K562 (cell line): ENCODE measurements at regions not wholly inside any gene's neighbourhood (a gene's known extent, or its start where the extent isn't known, plus 50 kb on each side); places are given as distances from the start of the nearest gene placed in this dataset.

Experiments
- ATAC-seq: fragments of 200-7000 bp; cut with Tn5 transposase; 3 replicates; pipeline ENCODE4 v1.9.1; 2020; ENCODE audit warnings: moderate library complexity
- BruUV-seq: library from RNA; stranded (reverse); fragments of 400-500 nt; replicated peaks from 2 replicates; lab custom pipeline; 2021; lab: Mats Ljungman, UMichigan
- CTCF ChIA-PET: fragments of 300-600 bp; formaldehyde crosslinking; extraction: SDS; loops from one replicate; lab custom pipeline; 2021; ENCODE audit warnings: low intra/inter-chr PET ratio; lab: Yijun Ruan, JAX
- POLR2A ChIA-PET: fragments of 300-600, 350-650 bp; sonication (Branson Sonifier 250); formaldehyde crosslinking; extraction: SDS; loops from one replicate; lab custom pipeline; 2021; ENCODE audit warnings: antibody characterized with exemption, inconsistent platforms; lab: Yijun Ruan, JAX
- DNase-seq, 4 experiments: peaks; one replicate each; pipeline versions ENCODE4 v3.0.0 to v3.0.0-alpha.2; 2011 to 2018; ENCODE audit warnings: low spot score in 3 of 4, mixed read lengths in 3 of 4; ENCODE audit errors: extremely low read depth in 1 of 4
- FAIRE-seq: peaks from 2 replicates; lab custom pipeline; 2011; peaks lifted over from hg19 to GRCh38; lab: Jason Lieb, UNC
- H2AFZ ChIP-seq: 2 replicates; pipeline ENCODE4 v1.6.0; 2011; ENCODE audit warnings: low read depth, low read length, control low read depth, inconsistent platforms
- H3K27ac ChIP-seq: fragments of 200-600 bp; 3 replicates; pipeline ENCODE4 v1.8.0; 2011; ENCODE audit warnings: low read depth, mild to moderate bottlenecking, control low read depth, inconsistent platforms, low read length, moderate library complexity, mixed read lengths; ENCODE audit errors: extremely low read depth
- H3K27me3 ChIP-seq, 2 experiments: fragments of 300-600 bp in 1 of 2; 2 replicates in 1 of 2; 3 replicates in 1 of 2; pipeline versions ENCODE4 v1.6.0 to v1.8.0; 2011; ENCODE audit warnings: inconsistent platforms in 2 of 2, low read length in 2 of 2, mild to moderate bottlenecking in 1 of 2, mixed read lengths in 1 of 2, moderate library complexity in 1 of 2; ENCODE audit not compliant: control insufficient read depth in 2 of 2, insufficient read depth in 2 of 2
- H3K36me3 ChIP-seq: fragments of 300-600 bp; 3 replicates; pipeline ENCODE4 v1.8.0; 2011; ENCODE audit warnings: mild to moderate bottlenecking, low read length, inconsistent platforms; ENCODE audit not compliant: control insufficient read depth, insufficient read depth
- H3K4me1 ChIP-seq, 2 experiments: fragments of 200-600 bp in 1 of 2; replicated peaks in 1 of 2; 2 replicates in 1 of 2; 3 replicates in 1 of 2; pipeline versions ENCODE4 v1.5.1 to v1.8.0; 2011; ENCODE audit warnings: inconsistent platforms in 2 of 2, low read length in 2 of 2, mild to moderate bottlenecking in 1 of 2, mixed read lengths in 1 of 2, moderate library complexity in 1 of 2; ENCODE audit not compliant: control insufficient read depth in 2 of 2, insufficient read depth in 2 of 2
- H3K4me2 ChIP-seq: 2 replicates; pipeline ENCODE4 v1.6.1; 2011; ENCODE audit warnings: low read length, control low read depth, inconsistent platforms, mixed read lengths; ENCODE audit not compliant: insufficient read depth
- H3K4me3 ChIP-seq: fragments of 200-600 bp; sonication (generic), shearing (Covaris generic); 2 replicates; pipeline ENCODE4 v1.5.1; 2016; ENCODE audit warnings: control low read depth, inconsistent platforms
- H3K79me2 ChIP-seq: fragments of 200-600 bp; 3 replicates; pipeline ENCODE4 v1.8.0; 2011; ENCODE audit warnings: low read length, inconsistent platforms; ENCODE audit not compliant: control insufficient read depth, insufficient read depth
- H3K9ac ChIP-seq, 2 experiments: 2 replicates each; pipeline versions ENCODE4 v1.6.0 to v1.6.1; 2011; ENCODE audit warnings: low read depth in 2 of 2, low read length in 2 of 2, control low read depth in 1 of 2, inconsistent platforms in 1 of 2, mild to moderate bottlenecking in 1 of 2, mixed read lengths in 1 of 2; ENCODE audit not compliant: insufficient read depth in 1 of 2
- H3K9me1 ChIP-seq: one replicate; pipeline ENCODE4 v1.6.0; 2011; ENCODE audit warnings: inconsistent platforms, mild to moderate bottlenecking, low read length, moderate library complexity; ENCODE audit not compliant: control insufficient read depth, insufficient read depth
- H3K9me3 ChIP-seq: replicated peaks from 2 replicates; pipeline ENCODE4 v1.5.1; 2011; ENCODE audit warnings: low read depth, low read length, inconsistent platforms; ENCODE audit not compliant: control insufficient read depth, insufficient read depth
- H4K20me1 ChIP-seq: replicated peaks from 2 replicates; pipeline ENCODE4 v1.6.1; 2011; ENCODE audit warnings: low read length, inconsistent platforms, mixed read lengths; ENCODE audit not compliant: control insufficient read depth, insufficient read depth
- CREB3L1 ChIP-seq: fragments of 450-650 bp; IDR thresholded peaks from 2 replicates; pipeline ENCODE4 v1.6.1; 2014; ENCODE audit warnings: low read depth, mild to moderate bottlenecking, moderate library complexity, borderline replicate concordance
- CXXC5 ChIP-seq: fragments of 250-450 bp; sonication (Bioruptor Pico); IDR thresholded peaks from 2 replicates; pipeline ENCODE4 v1.8.0; 2022; ENCODE audit warnings: inconsistent platforms, mild to moderate bottlenecking, moderate library complexity
- DPF2 ChIP-seq: fragments of 450-650 bp; IDR thresholded peaks from 2 replicates; pipeline ENCODE4 v1.6.1; 2016
- E2F5 ChIP-seq: sonication (generic); formaldehyde crosslinking; IDR thresholded peaks from 2 replicates; pipeline ENCODE4 v1.8.0; 2022; ENCODE audit warnings: mild to moderate bottlenecking, missing genetic modification reagents
- KDM1A ChIP-seq, 2 experiments: fragments of 450-650 bp; IDR thresholded peaks; 2 replicates each; pipeline ENCODE4 v1.6.1; 2016; ENCODE audit warnings: mild to moderate bottlenecking in 2 of 2
- NFIC ChIP-seq: fragments of 450-650 bp; IDR thresholded peaks from 2 replicates; pipeline ENCODE4 v1.6.1; 2017; ENCODE audit warnings: mild to moderate bottlenecking, inconsistent platforms
- NR2C2 ChIP-seq, 2 experiments: fragments of 200-800 bp in 1 of 2; sonication (Bioruptor generic) in 1 of 2; sonication (generic) in 1 of 2; formaldehyde crosslinking in 1 of 2; IDR thresholded peaks; 2 replicates each; pipeline versions ENCODE4 v1.6.1 to v1.8.0; 2016 to 2022; ENCODE audit warnings: mild to moderate bottlenecking in 1 of 2, missing compliant biosample characterization in 1 of 2, missing genetic modification characterization in 1 of 2, missing genetic modification reagents in 1 of 2
- TGIF2 ChIP-seq: sonication (generic); formaldehyde crosslinking; IDR thresholded peaks from 2 replicates; pipeline ENCODE4 v1.8.1; 2022; ENCODE audit warnings: mild to moderate bottlenecking, missing genetic modification reagents, moderate library complexity
- ZNF143 ChIP-seq: sonication (generic); formaldehyde crosslinking; IDR thresholded peaks from 2 replicates; pipeline ENCODE4 v1.9.0; 2022; ENCODE audit warnings: mild to moderate bottlenecking, missing genetic modification reagents
- ZNF347 ChIP-seq: fragments of 450-650 bp; formaldehyde crosslinking; IDR thresholded peaks from 2 replicates; pipeline ENCODE4 v1.4.0; 2020; ENCODE audit warnings: low read depth, mild to moderate bottlenecking, moderate library complexity
- ZNF431 ChIP-seq: sonication (generic); formaldehyde crosslinking; IDR thresholded peaks from 2 replicates; pipeline ENCODE4 v1.8.0; 2022; ENCODE audit warnings: mild to moderate bottlenecking, missing genetic modification reagents
- ZNF766 ChIP-seq: fragments of 200-800 bp; sonication (Bioruptor generic); conservative IDR thresholded peaks from 2 replicates; pipeline ENCODE4 v1.6.1; 2016; ENCODE audit warnings: missing genetic modification characterization, missing compliant biosample characterization
- WGBS: fragments of 100-300 bp; shearing (Covaris generic); methylation state at CpG from one replicate; pipeline ENCODE4 v1.1.6; 2016; ENCODE audit warnings: low coverage, mixed read lengths; ENCODE audit not compliant: insufficient coverage; ENCODE audit errors: missing lambda C conversion rate; 5-methylcytosine and 5-hydroxymethylcytosine counted together
- in situ Hi-C: fragments of 300-500 bp; cut with MboI; formaldehyde crosslinking; loops from 4 replicates; pipeline ENCODE4 v1.15.0; 2018; ENCODE audit warnings: inconsistent platforms, mixed read lengths
- intact Hi-C: fragments of 100-400 bp; cut with micrococcal nuclease; formaldehyde crosslinking; loops from 2 replicates; pipeline ENCODE4 v1.14.2; 2022
- TF ChIP-seq, protein P1 (sequence below): sonication (generic); formaldehyde crosslinking; IDR thresholded peaks from 2 replicates; pipeline ENCODE4 v1.8.1; 2022; ENCODE audit warnings: missing genetic modification reagents

- Histone ChIP-seq H3K79me2 (no peaks in the 10 kb centered on the region), H3K9me1 (no peaks in the 10 kb centered on the region), H4K20me1 (no peaks in the 10 kb centered on the region), H3K4me2 (no peak overlapping the region), H3K4me1 (no peaks in the 10 kb centered on the region), H2AFZ (no peak overlapping the region), H3K27ac (no peak overlapping the region), H3K4me3 (no peak overlapping the region), H3K9ac (no peak overlapping the region), H3K9me3 (no peaks in the 10 kb centered on the region), H3K27me3 (peaks cover 0 to 10% of the 10 kb centered on the region in 2 experiments; a peak in 1 of 5 replicates), H3K36me3 (no peaks in the 10 kb centered on the region)
- WGBS = 0% methylated on average over 4 of the region's 4 CpGs
- in situ Hi-C loops = no loop called here
- POLR2A ChIA-PET = no interaction called here
- no peak for DNase-seq
- no peak for FAIRE-seq
- BruUV-seq = no TSS peak
- intact Hi-C loops = no loop called here
- ATAC-seq = no peak
- TF ChIP-seq, protein P1, sequence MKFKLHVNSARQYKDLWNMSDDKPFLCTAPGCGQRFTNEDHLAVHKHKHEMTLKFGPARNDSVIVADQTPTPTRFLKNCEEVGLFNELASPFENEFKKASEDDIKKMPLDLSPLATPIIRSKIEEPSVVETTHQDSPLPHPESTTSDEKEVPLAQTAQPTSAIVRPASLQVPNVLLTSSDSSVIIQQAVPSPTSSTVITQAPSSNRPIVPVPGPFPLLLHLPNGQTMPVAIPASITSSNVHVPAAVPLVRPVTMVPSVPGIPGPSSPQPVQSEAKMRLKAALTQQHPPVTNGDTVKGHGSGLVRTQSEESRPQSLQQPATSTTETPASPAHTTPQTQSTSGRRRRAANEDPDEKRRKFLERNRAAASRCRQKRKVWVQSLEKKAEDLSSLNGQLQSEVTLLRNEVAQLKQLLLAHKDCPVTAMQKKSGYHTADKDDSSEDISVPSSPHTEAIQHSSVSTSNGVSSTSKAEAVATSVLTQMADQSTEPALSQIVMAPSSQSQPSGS = no peak
- TF ChIP-seq ZNF143 (CRISPR knock-in tag) (no peak), CXXC5 (CRISPR knock-in tag) (no peak), CREB3L1 (no peak), ZNF766 (CRISPR knock-in tag) (no peak), NR2C2 (CRISPR knock-in tag; IDR thresholded peaks at IDR 0.05) (no peak), NR2C2 (tag; IDR thresholded peaks at IDR 0.05) (no peak), ZNF431 (CRISPR knock-in tag) (no peak), TGIF2 (CRISPR knock-in tag) (no peak), E2F5 (CRISPR knock-in tag) (no peak), NFIC (no peak), KDM1A (IDR thresholded peaks at IDR 0.05) (no peak), ZNF347 (CRISPR knock-in tag) (no peak), DPF2 (no peak)
- CTCF ChIA-PET = no interaction called here
Measured at GRCh38 chr4:56739066-56739777, 58.1 kb upstream of the HOPX start.
